ENCODE measurements at regions not wholly inside any gene's neighbourhood (a gene's known extent, or its start where the extent isn't known, plus 50 kb on each side); places are given as distances from the start of the nearest gene placed in this dataset.

GRCh38 chr3:1960506-1960905, 138.2 kb upstream of the CNTN4 start:
- Histone ChIP-seq H2AFZ (ENCODE audit: low read depth, low read length) (no peak overlapping the region), H2BK120ac (ENCODE audit: low read depth, low read length) (no peak overlapping the region), H3K4ac (ENCODE audit: low read depth in 1 of 2, low read length in 2 of 2) (no peak overlapping the region), H3K4me3 (ENCODE audit: insufficient read depth in 1 of 2, low read depth in 1 of 2, low read length in 2 of 2) (no peak overlapping the region), H2BK5ac (ENCODE audit: low read depth, low read length, poor library complexity, severe bottlenecking) (no peak overlapping the region), H3K27ac (ENCODE audit: low read length, poor library complexity, severe bottlenecking) (no peak overlapping the region), H3K23ac (ENCODE audit: low read length in 2 of 2) (no peak overlapping the region), H3K4me2 (ENCODE audit: low read length, poor library complexity, severe bottlenecking) (no peak overlapping the region), H3K27me3 (ENCODE audit: control insufficient read depth in 1 of 2, insufficient read depth in 1 of 2, low read length in 2 of 2) (no peaks in the 10 kb centered on the region), H3K36me3 (ENCODE audit: control insufficient read depth in 1 of 2, insufficient read depth in 2 of 2, low read depth in 1 of 2, low read length in 2 of 2) (no peaks in the 10 kb centered on the region), H2BK12ac (ENCODE audit: low read length in 2 of 2) (no peak overlapping the region), H3K79me1 (replicated peaks; ENCODE audit: low read length, poor library complexity, severe bottlenecking) (no peaks in the 10 kb centered on the region), H3K14ac (ENCODE audit: low read length in 2 of 2) (no peak overlapping the region), H4K8ac (ENCODE audit: low read length) (no peak overlapping the region), H3K18ac (ENCODE audit: low read depth in 1 of 2, low read length in 2 of 2) (no peak overlapping the region), H2BK15ac (ENCODE audit: low read depth, poor library complexity, severe bottlenecking) (no peak overlapping the region), H4K91ac (ENCODE audit: low read length) (no peak overlapping the region), H3K9me3 (ENCODE audit: control insufficient read depth, low read length) (peaks cover 10% of the 10 kb centered on the region), H3K9ac (ENCODE audit: low read length) (no peak overlapping the region), H3K4me1 (ENCODE audit: control insufficient read depth, insufficient read depth, low read depth, low read length) (peaks cover 3% of the 10 kb centered on the region), H2AK5ac (ENCODE audit: low read length, severe bottlenecking) (no peak overlapping the region)
- WGBS = no CpG with 5 or more reads among the region's 3 CpGs
- DNase-seq = no peak

GRCh38 chr3:1962396-1963088, 136.1 kb upstream of the CNTN4 start:
- H2BK5ac ChIP-seq (ENCODE audit: low read depth, low read length, poor library complexity, severe bottlenecking) = no peak overlapping the region
- no peak overlapping the region for H3K27ac ChIP-seq (ENCODE audit: low read length, poor library complexity, severe bottlenecking)
- no peak overlapping the region for H3K14ac ChIP-seq (ENCODE audit: low read length in 2 of 2)
- no peak overlapping the region for H3K4me2 ChIP-seq (ENCODE audit: low read length, poor library complexity, severe bottlenecking)
- no peak overlapping the region for H4K8ac ChIP-seq (ENCODE audit: low read length)
- peaks cover 10% of the 10 kb centered on the region for H3K9me3 ChIP-seq (ENCODE audit: control insufficient read depth, low read length)
- no peak overlapping the region for H2BK120ac ChIP-seq (ENCODE audit: low read depth, low read length)
- no peak overlapping the region for H3K4ac ChIP-seq (ENCODE audit: low read depth in 1 of 2, low read length in 2 of 2)
- DNase-seq = no peak
- H3K18ac ChIP-seq (ENCODE audit: low read depth in 1 of 2, low read length in 2 of 2) = no peak overlapping the region
- no peaks in the 10 kb centered on the region for H3K27me3 ChIP-seq (ENCODE audit: control insufficient read depth in 1 of 2, insufficient read depth in 1 of 2, low read length in 2 of 2)
- H3K36me3 ChIP-seq (ENCODE audit: control insufficient read depth in 1 of 2, insufficient read depth in 2 of 2, low read depth in 1 of 2, low read length in 2 of 2) = no peaks in the 10 kb centered on the region
- peaks cover 5% of the 10 kb centered on the region for H3K4me1 ChIP-seq (ENCODE audit: control insufficient read depth, insufficient read depth, low read depth, low read length)
- no peak overlapping the region for H2AK5ac ChIP-seq (ENCODE audit: low read length, severe bottlenecking)
- no peak overlapping the region for H3K23ac ChIP-seq (ENCODE audit: low read length in 2 of 2)
- H4K91ac ChIP-seq (ENCODE audit: low read length) = no peak overlapping the region
- no peak overlapping the region for H3K9ac ChIP-seq (ENCODE audit: low read length)
- no peak overlapping the region for H2AFZ ChIP-seq (ENCODE audit: low read depth, low read length)
- no peak overlapping the region for H2BK15ac ChIP-seq (ENCODE audit: low read depth, poor library complexity, severe bottlenecking)
- WGBS = 84% methylated on average over 7 of the region's 8 CpGs
- H3K79me1 ChIP-seq (replicated peaks; ENCODE audit: low read length, poor library complexity, severe bottlenecking) = no peaks in the 10 kb centered on the region
- H3K4me3 ChIP-seq (ENCODE audit: insufficient read depth in 1 of 2, low read depth in 1 of 2, low read length in 2 of 2) = no peak overlapping the region
- no peak overlapping the region for H2BK12ac ChIP-seq (ENCODE audit: low read length in 2 of 2)

- no peaks in the 10 kb centered on the region for H3K27me3 ChIP-seq (ENCODE audit: control insufficient read depth in 1 of 2, insufficient read depth in 1 of 2, low read length in 2 of 2)
- no peak overlapping the region for H3K23ac ChIP-seq (ENCODE audit: low read length in 2 of 2)
- no peak overlapping the region for H4K91ac ChIP-seq (ENCODE audit: low read length)
- H3K27ac ChIP-seq (ENCODE audit: low read length, poor library complexity, severe bottlenecking) = no peak overlapping the region
- WGBS = 82% methylated on average over 1 of the region's 3 CpGs
- H2BK5ac ChIP-seq (ENCODE audit: low read depth, low read length, poor library complexity, severe bottlenecking) = no peak overlapping the region
- H2BK120ac ChIP-seq (ENCODE audit: low read depth, low read length) = no peak overlapping the region
- no peak overlapping the region for H3K9ac ChIP-seq (ENCODE audit: low read length)
- DNase-seq = no peak
- H3K18ac ChIP-seq (ENCODE audit: low read depth in 1 of 2, low read length in 2 of 2) = no peak overlapping the region
- H3K79me1 ChIP-seq (replicated peaks; ENCODE audit: low read length, poor library complexity, severe bottlenecking) = no peaks in the 10 kb centered on the region
- H3K4me3 ChIP-seq (ENCODE audit: insufficient read depth in 1 of 2, low read depth in 1 of 2, low read length in 2 of 2) = no peak overlapping the region
- H2AFZ ChIP-seq (ENCODE audit: low read depth, low read length) = no peak overlapping the region
- no peak overlapping the region for H4K8ac ChIP-seq (ENCODE audit: low read length)
- peaks cover 6% of the 10 kb centered on the region for H3K9me3 ChIP-seq (ENCODE audit: control insufficient read depth, low read length)
- no peak overlapping the region for H3K4me2 ChIP-seq (ENCODE audit: low read length, poor library complexity, severe bottlenecking)
- no peak overlapping the region for H2BK15ac ChIP-seq (ENCODE audit: low read depth, poor library complexity, severe bottlenecking)
- H3K36me3 ChIP-seq (ENCODE audit: control insufficient read depth in 1 of 2, insufficient read depth in 2 of 2, low read depth in 1 of 2, low read length in 2 of 2) = no peaks in the 10 kb centered on the region
- H2BK12ac ChIP-seq (ENCODE audit: low read length in 2 of 2) = no peak overlapping the region
- no peak overlapping the region for H3K14ac ChIP-seq (ENCODE audit: low read length in 2 of 2)
- H3K4ac ChIP-seq (ENCODE audit: low read depth in 1 of 2, low read length in 2 of 2) = no peak overlapping the region
- peaks cover 5% of the 10 kb centered on the region for H3K4me1 ChIP-seq (ENCODE audit: control insufficient read depth, insufficient read depth, low read depth, low read length)
- H2AK5ac ChIP-seq (ENCODE audit: low read length, severe bottlenecking) = no peak overlapping the region
These were observed 134.8 kb upstream of the CNTN4 start for GRCh38 chr3:1963896-1964295.

- no peak overlapping the region for H2AFZ ChIP-seq (ENCODE audit: low read depth, low read length)
- no peaks in the 10 kb centered on the region for H3K79me1 ChIP-seq (replicated peaks; ENCODE audit: low read length, poor library complexity, severe bottlenecking)
- no peak overlapping the region for H3K4me3 ChIP-seq (ENCODE audit: insufficient read depth in 1 of 2, low read depth in 1 of 2, low read length in 2 of 2)
- no CpG with 5 or more reads among the region's 2 CpGs for WGBS
- no peak overlapping the region for H3K18ac ChIP-seq (ENCODE audit: low read depth in 1 of 2, low read length in 2 of 2)
- H2AK5ac ChIP-seq (ENCODE audit: low read length, severe bottlenecking) = no peak overlapping the region
- H4K91ac ChIP-seq (ENCODE audit: low read length) = no peak overlapping the region
- H4K8ac ChIP-seq (ENCODE audit: low read length) = no peak overlapping the region
- H3K27me3 ChIP-seq (ENCODE audit: control insufficient read depth in 1 of 2, insufficient read depth in 1 of 2, low read length in 2 of 2) = no peaks in the 10 kb centered on the region
- H3K9me3 ChIP-seq (ENCODE audit: control insufficient read depth, low read length) = peaks cover 1% of the 10 kb centered on the region
- no peak overlapping the region for H3K4ac ChIP-seq (ENCODE audit: low read depth in 1 of 2, low read length in 2 of 2)
- no peak overlapping the region for H3K9ac ChIP-seq (ENCODE audit: low read length)
- no peak overlapping the region for H2BK120ac ChIP-seq (ENCODE audit: low read depth, low read length)
- H3K14ac ChIP-seq (ENCODE audit: low read length in 2 of 2) = no peak overlapping the region
- no peak overlapping the region for H3K4me2 ChIP-seq (ENCODE audit: low read length, poor library complexity, severe bottlenecking)
- H2BK5ac ChIP-seq (ENCODE audit: low read depth, low read length, poor library complexity, severe bottlenecking) = no peak overlapping the region
- H3K36me3 ChIP-seq (ENCODE audit: control insufficient read depth in 1 of 2, insufficient read depth in 2 of 2, low read depth in 1 of 2, low read length in 2 of 2) = no peaks in the 10 kb centered on the region
- DNase-seq = no peak
- H3K27ac ChIP-seq (ENCODE audit: low read length, poor library complexity, severe bottlenecking) = no peak overlapping the region
- peaks cover 2% of the 10 kb centered on the region for H3K4me1 ChIP-seq (ENCODE audit: control insufficient read depth, insufficient read depth, low read depth, low read length)
- H3K23ac ChIP-seq (ENCODE audit: low read length in 2 of 2) = no peak overlapping the region
- H2BK15ac ChIP-seq (ENCODE audit: low read depth, poor library complexity, severe bottlenecking) = no peak overlapping the region
- H2BK12ac ChIP-seq (ENCODE audit: low read length in 2 of 2) = no peak overlapping the region
These were observed 131.1 kb upstream of the CNTN4 start for GRCh38 chr3:1967525-1967924.
